ENCODE measurements at regions not wholly inside any gene's neighbourhood (a gene's known extent, or its start where the extent isn't known, plus 50 kb on each side); places are given as distances from the start of the nearest gene placed in this dataset.
"Not testable (repeated sequence)": the region's sequence is repeated elsewhere in the genome, so short reads cannot be mapped to it uniquely, and the experiment has no call there.

GRCh38 chr6:85911067-85911466, 268.4 kb upstream of the SYNCRIP start:
- Histone ChIP-seq H3K27me3 (ENCODE audit: control insufficient read depth, insufficient read depth, low read length) (no peaks in the 10 kb centered on the region), H3K36me3 (ENCODE audit: control insufficient read depth, insufficient read depth, low read length) (no peaks in the 10 kb centered on the region), H3K4me1 (ENCODE audit: control insufficient read depth, extremely low read depth, insufficient read depth, low read length) (no peaks in the 10 kb centered on the region), H4K20me1 (ENCODE audit: control insufficient read depth, extremely low read depth, insufficient read depth, low read length) (no peaks in the 10 kb centered on the region), H3K9me3 (ENCODE audit: control insufficient read depth, insufficient read depth, low read depth, low read length) (no peaks in the 10 kb centered on the region), H3K4me2 (ENCODE audit: extremely low read depth, insufficient read depth, low read length) (no peak overlapping the region), H3K4me3 (replicated peaks in 1 of 4; ENCODE audit: control extremely low read depth in 1 of 4, insufficient read depth in 1 of 4, low read depth in 3 of 4, low read length in 4 of 4) (no peak overlapping the region), H3K79me2 (ENCODE audit: control insufficient read depth, insufficient read depth, low read length) (no peaks in the 10 kb centered on the region), H3K9ac (ENCODE audit: insufficient read depth, low read length) (no peak overlapping the region), H2AFZ (ENCODE audit: low read length) (no peak overlapping the region), H3K27ac (ENCODE audit: insufficient read depth, low read length) (no peak overlapping the region)
- no peak for DNase-seq (ENCODE audit: low read depth in 2 of 2)
- TF ChIP-seq EZH2 (IDR thresholded peaks at IDR 0.05; ENCODE audit: low read length, missing control alignments) (no peak), CTCF (conservative IDR thresholded peaks at IDR 0.05 in 1 of 2, IDR thresholded peaks at IDR 0.05 in 1 of 2; ENCODE audit: low read depth in 1 of 2, low read length in 2 of 2) (no peak)

GRCh38 chr6:85908120-85908519, 265.4 kb upstream of the SYNCRIP start:
- H3K4me1 ChIP-seq (ENCODE audit: control insufficient read depth, extremely low read depth, insufficient read depth, low read length); H4K20me1 ChIP-seq (ENCODE audit: control insufficient read depth, extremely low read depth, insufficient read depth, low read length); H3K27ac ChIP-seq (ENCODE audit: insufficient read depth, low read length); H3K79me2 ChIP-seq (ENCODE audit: control insufficient read depth, insufficient read depth, low read length); H3K4me2 ChIP-seq (ENCODE audit: extremely low read depth, insufficient read depth, low read length); H3K4me3 ChIP-seq (replicated peaks in 1 of 4; ENCODE audit: control extremely low read depth in 1 of 4, insufficient read depth in 1 of 4, low read depth in 3 of 4, low read length in 4 of 4); DNase-seq (ENCODE audit: low read depth in 2 of 2); H2AFZ ChIP-seq (ENCODE audit: low read length); H3K9me3 ChIP-seq (ENCODE audit: control insufficient read depth, insufficient read depth, low read depth, low read length); H3K36me3 ChIP-seq (ENCODE audit: control insufficient read depth, insufficient read depth, low read length); H3K9ac ChIP-seq (ENCODE audit: insufficient read depth, low read length); H3K27me3 ChIP-seq (ENCODE audit: control insufficient read depth, insufficient read depth, low read length): not testable (repeated sequence)

- no peak overlapping the region for H3K9ac ChIP-seq (ENCODE audit: insufficient read depth, low read length)
- no peaks in the 10 kb centered on the region for H3K36me3 ChIP-seq (ENCODE audit: control insufficient read depth, insufficient read depth, low read length)
- DNase-seq (ENCODE audit: low read depth in 2 of 2) = no peak
- H3K79me2 ChIP-seq (ENCODE audit: control insufficient read depth, insufficient read depth, low read length) = no peaks in the 10 kb centered on the region
- H3K4me1 ChIP-seq (ENCODE audit: control insufficient read depth, extremely low read depth, insufficient read depth, low read length) = no peaks in the 10 kb centered on the region
- no peak overlapping the region for H3K4me3 ChIP-seq (replicated peaks in 1 of 4; ENCODE audit: control extremely low read depth in 1 of 4, insufficient read depth in 1 of 4, low read depth in 3 of 4, low read length in 4 of 4)
- no peaks in the 10 kb centered on the region for H3K9me3 ChIP-seq (ENCODE audit: control insufficient read depth, insufficient read depth, low read depth, low read length)
- no peak overlapping the region for H3K27ac ChIP-seq (ENCODE audit: insufficient read depth, low read length)
- TF ChIP-seq CTCF (conservative IDR thresholded peaks at IDR 0.05 in 1 of 2, IDR thresholded peaks at IDR 0.05 in 1 of 2; ENCODE audit: low read depth in 1 of 2, low read length in 2 of 2) (no peak), EZH2 (IDR thresholded peaks at IDR 0.05; ENCODE audit: low read length, missing control alignments) (no peak)
- H3K27me3 ChIP-seq (ENCODE audit: control insufficient read depth, insufficient read depth, low read length) = no peaks in the 10 kb centered on the region
- no peak overlapping the region for H3K4me2 ChIP-seq (ENCODE audit: extremely low read depth, insufficient read depth, low read length)
- no peaks in the 10 kb centered on the region for H4K20me1 ChIP-seq (ENCODE audit: control insufficient read depth, extremely low read depth, insufficient read depth, low read length)
- H2AFZ ChIP-seq (ENCODE audit: low read length) = no peak overlapping the region
These were observed 249.7 kb upstream of the SYNCRIP start for GRCh38 chr6:85892346-85892745.

GRCh38 chr6:85887461-85887860, 244.8 kb upstream of the SYNCRIP start:
- DNase-seq (ENCODE audit: low read depth in 2 of 2) = no peak
- Histone ChIP-seq H3K4me1 (ENCODE audit: control insufficient read depth, extremely low read depth, insufficient read depth, low read length) (no peaks in the 10 kb centered on the region), H3K4me3 (replicated peaks in 1 of 4; ENCODE audit: control extremely low read depth in 1 of 4, insufficient read depth in 1 of 4, low read depth in 3 of 4, low read length in 4 of 4) (no peak overlapping the region), H3K79me2 (ENCODE audit: control insufficient read depth, insufficient read depth, low read length) (no peaks in the 10 kb centered on the region), H3K27ac (ENCODE audit: insufficient read depth, low read length) (no peak overlapping the region), H3K27me3 (ENCODE audit: control insufficient read depth, insufficient read depth, low read length) (no peaks in the 10 kb centered on the region), H2AFZ (ENCODE audit: low read length) (no peak overlapping the region), H3K4me2 (ENCODE audit: extremely low read depth, insufficient read depth, low read length) (no peak overlapping the region), H4K20me1 (ENCODE audit: control insufficient read depth, extremely low read depth, insufficient read depth, low read length) (no peaks in the 10 kb centered on the region), H3K9ac (ENCODE audit: insufficient read depth, low read length) (no peak overlapping the region), H3K36me3 (ENCODE audit: control insufficient read depth, insufficient read depth, low read length) (no peaks in the 10 kb centered on the region), H3K9me3 (ENCODE audit: control insufficient read depth, insufficient read depth, low read depth, low read length) (no peaks in the 10 kb centered on the region)
- TF ChIP-seq CTCF (conservative IDR thresholded peaks at IDR 0.05 in 1 of 2, IDR thresholded peaks at IDR 0.05 in 1 of 2; ENCODE audit: low read depth in 1 of 2, low read length in 2 of 2) (no peak), EZH2 (IDR thresholded peaks at IDR 0.05; ENCODE audit: low read length, missing control alignments) (no peak)

Measured in fibroblast of lung (primary cell).